T-cell (primary cell): ENCODE measurements at regions not wholly inside any gene's neighbourhood (a gene's known extent, or its start where the extent isn't known, plus 50 kb on each side); places are given as distances from the start of the nearest gene placed in this dataset.
"Not testable (repeated sequence)": the region's sequence is repeated elsewhere in the genome, so short reads cannot be mapped to it uniquely, and the experiment has no call there.

Experiments
- ATAC-seq, 4 experiments: fragments of 200-7000 bp in 3 of 4; fragments of 150-1000 bp in 1 of 4; cut with Tn5 transposase; replicated peaks in 1 of 4; 1 replicate in 3 of 4; 2 replicates in 1 of 4; pipeline ENCODE4 v1.10.0; 2021; ENCODE audit warnings: moderate library complexity in 3 of 4, mild to moderate bottlenecking in 2 of 4, moderate number of reproducible peaks in 1 of 4
- CTCF ChIA-PET, 2 donors: fragments of 300-600 bp; sonication (Branson Sonifier 250); formaldehyde crosslinking; loops; one replicate each; lab custom pipeline; 2022; ENCODE audit warnings: antibody characterized with exemption in 2 of 2; lab: Charles Lee
- POLR2A ChIA-PET, 2 donors: fragments of 300-600 bp; sonication (Branson Sonifier 250); formaldehyde crosslinking; loops; one replicate each; lab custom pipeline; 2022; ENCODE audit warnings: antibody characterized with exemption in 2 of 2; lab: Charles Lee
- DNase-seq, 35 experiments: peaks; one replicate each; pipeline versions ENCODE4 v3.0.0 to v3.0.0-alpha.2; 2013 to 2023
- H3K27ac ChIP-seq: one replicate; pipeline ENCODE4 v1.5.1; 2013; ENCODE audit warnings: low read length
- H3K27me3 ChIP-seq, 2 experiments: replicated peaks in 1 of 2; 1 replicate in 1 of 2; 2 replicates in 1 of 2; pipeline versions ENCODE4 v1.6.1 to v1.7.0; 2013; ENCODE audit warnings: low read length in 1 of 2, mixed read lengths in 1 of 2; ENCODE audit not compliant: control insufficient read depth in 2 of 2, insufficient read depth in 2 of 2; ENCODE audit errors: extremely low read depth in 1 of 2
- H3K36me3 ChIP-seq, 2 donors: 1 replicate in 1 of 2; 2 replicates in 1 of 2; pipeline versions ENCODE4 v1.6.1 to v1.7.0; 2013; ENCODE audit warnings: low read length in 1 of 2; ENCODE audit not compliant: control insufficient read depth in 2 of 2, insufficient read depth in 1 of 2; ENCODE audit errors: extremely low read depth in 1 of 2
- H3K4me1 ChIP-seq, 2 experiments: 1 replicate in 1 of 2; 2 replicates in 1 of 2; pipeline versions ENCODE4 v1.6.1 to v1.7.0; 2013; ENCODE audit warnings: low read length in 2 of 2, mixed read lengths in 1 of 2; ENCODE audit not compliant: insufficient read depth in 2 of 2, control insufficient read depth in 1 of 2; ENCODE audit errors: extremely low read depth in 1 of 2
- H3K4me3 ChIP-seq, 2 donors: 1 replicate in 1 of 2; 2 replicates in 1 of 2; pipeline versions ENCODE4 v1.5.1 to v1.7.0; 2013; ENCODE audit warnings: mild to moderate bottlenecking in 2 of 2, low read length in 1 of 2, moderate library complexity in 1 of 2; ENCODE audit not compliant: control insufficient read depth in 1 of 2; ENCODE audit errors: extremely low read depth in 1 of 2
- H3K9me3 ChIP-seq: 2 replicates; pipeline ENCODE4 v1.7.0; 2013
- H3K27ac Mint-ChIP-seq, 2 donors: one replicate each; pipeline ENCODE4 v1.8.0; 2020 to 2021; ENCODE audit warnings: mild to moderate bottlenecking in 2 of 2, mixed read lengths in 2 of 2
- H3K27me3 Mint-ChIP-seq, 2 donors: one replicate each; pipeline ENCODE4 v1.8.0; 2021 to 2022; ENCODE audit warnings: mixed read lengths in 2 of 2
- H3K36me3 Mint-ChIP-seq: one replicate; pipeline ENCODE4 v1.8.0; 2021; ENCODE audit warnings: mixed read lengths
- H3K4me1 Mint-ChIP-seq, 3 donors: one replicate each; pipeline ENCODE4 v1.8.0; 2020 to 2022; ENCODE audit warnings: mixed read lengths in 3 of 3, mild to moderate bottlenecking in 1 of 3
- H3K4me3 Mint-ChIP-seq, 3 donors: one replicate each; pipeline ENCODE4 v1.8.0; 2020 to 2022; ENCODE audit warnings: mild to moderate bottlenecking in 3 of 3, mixed read lengths in 3 of 3, moderate library complexity in 3 of 3
- H3K9me3 Mint-ChIP-seq, 3 donors: one replicate each; pipeline ENCODE4 v1.8.0; 2020 to 2022; ENCODE audit warnings: mixed read lengths in 3 of 3
- WGBS: methylation state at CpG from one replicate; pipeline ENCODE4 v1.1.5; 2013; ENCODE audit warnings: missing lambda C conversion rate; ENCODE audit not compliant: insufficient coverage; 5-methylcytosine and 5-hydroxymethylcytosine counted together

GRCh38 chr11:13561860-13562259 is 66.1 kb upstream of the PTH start:
- no peak overlapping the region for H3K4me3 ChIP-seq
- peaks cover 0 to 8% (median 0%) of the 10 kb centered on the region in 3 donors for H3K4me1 Mint-ChIP-seq
- H3K36me3 Mint-ChIP-seq: no peaks in the 10 kb centered on the region
- H3K9me3 ChIP-seq: no peaks in the 10 kb centered on the region
- ATAC-seq (no peak), DNase-seq (no peak)
- CTCF ChIA-PET: no interaction called here
- POLR2A ChIA-PET: no interaction called here
- no peaks in the 10 kb centered on the region for H3K4me1 ChIP-seq
- peaks cover 6 to 21% of the 10 kb centered on the region in 2 donors for H3K27me3 Mint-ChIP-seq
- no peak overlapping the region for H3K27ac Mint-ChIP-seq
- H3K4me3 Mint-ChIP-seq: no peak overlapping the region
- H3K36me3 ChIP-seq: no peaks in the 10 kb centered on the region
- peaks cover 0 to 3% of the 10 kb centered on the region in 2 experiments for H3K27me3 ChIP-seq
- H3K27ac ChIP-seq: no peak overlapping the region
- H3K9me3 Mint-ChIP-seq: peaks cover 2 to 18% (median 8%) of the 10 kb centered on the region in 3 donors

DNA sequence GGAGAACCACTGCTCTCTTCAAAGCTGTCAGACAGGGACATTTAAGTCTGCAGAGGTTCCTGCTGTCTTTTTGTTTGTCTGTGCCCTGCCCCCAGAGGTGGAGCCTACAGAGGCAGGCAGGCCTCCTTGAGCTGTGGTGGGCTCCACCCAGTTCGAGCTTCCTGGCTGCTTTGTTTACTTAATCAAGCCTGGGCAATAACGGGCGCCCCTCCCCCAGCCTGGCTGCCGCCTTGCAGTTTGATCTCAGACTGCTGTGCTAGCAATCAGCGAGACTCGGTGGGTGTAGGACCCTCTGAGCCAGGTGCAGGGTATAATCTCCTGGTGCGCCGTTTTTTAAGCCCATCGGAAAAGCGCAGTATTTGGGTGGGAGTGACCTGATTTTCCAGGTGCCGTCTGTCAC is 64.5 kb upstream of the PTH start:
- H3K4me3 Mint-ChIP-seq, H3K36me3 Mint-ChIP-seq, H3K4me1 ChIP-seq, ATAC-seq, H3K27me3 ChIP-seq, H3K27ac Mint-ChIP-seq, H3K27ac ChIP-seq, POLR2A ChIA-PET, H3K9me3 ChIP-seq, H3K4me1 Mint-ChIP-seq, H3K4me3 ChIP-seq, CTCF ChIA-PET, H3K36me3 ChIP-seq: not testable (repeated sequence)
- DNase-seq: peak in 14 of 35 experiments; percentile 2 to 41 (median 12)
- H3K27me3 Mint-ChIP-seq: peaks cover 0 to 17% of the 10 kb centered on the region in 2 donors
- peaks cover 2 to 21% (median 8%) of the 10 kb centered on the region in 3 donors for H3K9me3 Mint-ChIP-seq
- 100% methylated on average over 2 of the region's 11 CpGs for WGBS

GRCh38 chr11:13552784-13553183 is 57.0 kb upstream of the PTH start:
- ChIA-PET CTCF (no interaction called here), POLR2A (no interaction called here)
- H3K4me3 Mint-ChIP-seq: no peak overlapping the region
- H3K27ac Mint-ChIP-seq: peak overlapping the region in 1 of 2 donors; percentile 4
- Histone ChIP-seq H3K4me3 (no peak overlapping the region), H3K27me3 (no peaks in the 10 kb centered on the region), H3K4me1 (peaks cover 0 to 19% of the 10 kb centered on the region in 2 experiments), H3K36me3 (no peaks in the 10 kb centered on the region), H3K27ac (no peak overlapping the region), H3K9me3 (no peaks in the 10 kb centered on the region)
- H3K9me3 Mint-ChIP-seq: peaks cover 0 to 10% (median 9%) of the 10 kb centered on the region in 3 donors
- peaks cover 0 to 11% (median 0%) of the 10 kb centered on the region in 3 donors for H3K4me1 Mint-ChIP-seq
- 87% methylated on average over 3 of the region's 3 CpGs for WGBS
- no peaks in the 10 kb centered on the region for H3K36me3 Mint-ChIP-seq
- ATAC-seq (no peak), DNase-seq (no peak)
- no peaks in the 10 kb centered on the region for H3K27me3 Mint-ChIP-seq

DNA sequence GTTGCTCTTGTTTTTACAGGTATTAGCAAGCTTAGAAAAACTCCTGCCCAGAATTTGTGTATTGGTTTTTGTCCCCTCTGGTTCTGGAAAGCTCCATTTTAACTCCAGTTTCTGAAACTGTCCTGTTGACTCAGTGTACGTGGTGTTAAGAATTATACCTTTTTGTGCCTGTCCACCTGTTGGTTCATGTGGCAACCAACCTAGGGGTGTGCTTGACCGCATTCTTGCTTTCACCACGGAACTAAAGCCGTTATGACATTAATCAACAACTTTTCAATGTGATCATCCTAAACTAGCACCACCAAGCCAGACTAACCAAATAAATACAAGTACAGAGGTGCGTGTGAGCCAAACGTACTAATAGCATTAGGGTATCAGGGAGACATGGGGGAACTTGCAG is 56.0 kb upstream of the PTH start:
- Histone ChIP-seq H3K4me1 (peaks cover 0 to 19% of the 10 kb centered on the region in 2 experiments), H3K27ac (no peak overlapping the region), H3K27me3 (no peaks in the 10 kb centered on the region), H3K9me3 (no peaks in the 10 kb centered on the region), H3K4me3 (no peak overlapping the region), H3K36me3 (no peaks in the 10 kb centered on the region)
- Mint-ChIP-seq H3K27ac (no peak overlapping the region), H3K27me3 (no peaks in the 10 kb centered on the region), H3K4me1 (peaks cover 0 to 11% (median 0%) of the 10 kb centered on the region in 3 donors), H3K4me3 (no peak overlapping the region), H3K9me3 (peaks cover 8 to 18% (median 16%) of the 10 kb centered on the region in 3 donors), H3K36me3 (no peaks in the 10 kb centered on the region)
- ChIA-PET CTCF (no interaction called here), POLR2A (no interaction called here)
- no peak for ATAC-seq
- no peak for DNase-seq
- WGBS: no CpG with 5 or more reads among the region's 6 CpGs

DNA sequence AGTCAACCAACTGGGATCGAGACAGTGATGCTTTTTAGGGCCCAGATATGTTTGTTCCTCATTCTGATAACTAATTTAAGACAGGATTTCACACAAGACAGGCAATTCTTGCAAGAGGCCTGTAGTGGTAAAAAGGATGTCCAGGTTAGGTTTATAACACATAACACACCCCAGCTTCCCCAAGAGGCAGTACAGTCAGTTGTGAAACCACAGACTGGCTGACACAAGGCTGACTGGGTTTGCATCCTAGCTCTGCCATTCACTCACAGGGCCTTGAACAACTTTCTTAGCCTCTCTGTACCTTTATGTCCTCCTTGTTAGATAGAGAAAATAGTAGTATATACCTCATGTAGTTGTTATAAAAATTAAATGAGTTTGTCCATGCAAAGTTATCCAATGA is 55.0 kb upstream of the PTH start:
- Histone ChIP-seq H3K9me3 (no peaks in the 10 kb centered on the region), H3K4me3 (no peak overlapping the region), H3K4me1 (peaks cover 0 to 19% of the 10 kb centered on the region in 2 experiments), H3K27me3 (peaks cover 0 to 6% of the 10 kb centered on the region in 2 experiments), H3K27ac (no peak overlapping the region), H3K36me3 (no peaks in the 10 kb centered on the region)
- peak in 2 of 4 experiments; percentile 19 to 20 for ATAC-seq
- ChIA-PET POLR2A (no interaction called here), CTCF (no interaction called here)
- H3K4me3 Mint-ChIP-seq: no peak overlapping the region
- no peaks in the 10 kb centered on the region for H3K27me3 Mint-ChIP-seq
- peaks cover 15 to 18% (median 17%) of the 10 kb centered on the region in 3 donors for H3K9me3 Mint-ChIP-seq
- peak overlapping the region in 1 of 2 donors; percentile 55 for H3K27ac Mint-ChIP-seq
- DNase-seq: peak in 10 of 35 experiments; percentile 1 to 34 (median 16)
- H3K36me3 Mint-ChIP-seq: peaks cover 1% of the 10 kb centered on the region
- WGBS: 80% methylated on average over 1 of the region's 1 CpG
- H3K4me1 Mint-ChIP-seq: peaks cover 0 to 11% (median 0%) of the 10 kb centered on the region in 3 donors

DNA sequence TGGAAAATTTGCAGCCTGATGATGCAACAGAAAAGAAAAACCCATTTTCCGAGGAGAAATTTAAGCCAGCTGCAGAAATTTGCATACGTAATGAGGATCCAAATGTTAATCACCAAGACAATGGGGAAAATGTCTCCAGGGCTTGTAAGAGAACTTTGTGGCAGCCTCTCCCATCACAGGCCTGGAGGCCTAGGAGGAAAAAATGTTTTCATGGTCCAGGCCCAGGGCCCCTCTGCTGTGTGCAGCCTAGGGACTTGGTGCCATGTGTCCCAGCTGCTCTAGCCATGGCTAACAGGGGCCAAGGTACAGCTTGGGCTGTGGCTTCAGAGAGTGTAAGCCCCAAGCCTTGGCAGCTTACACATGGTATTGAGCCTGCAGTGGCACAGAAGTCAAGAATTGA is 50.3 kb upstream of the PTH start:
- H3K27me3 Mint-ChIP-seq, POLR2A ChIA-PET, H3K27ac ChIP-seq, H3K4me1 Mint-ChIP-seq, H3K27me3 ChIP-seq, H3K9me3 ChIP-seq, H3K27ac Mint-ChIP-seq, H3K4me3 Mint-ChIP-seq, H3K36me3 Mint-ChIP-seq, DNase-seq, ATAC-seq, H3K4me3 ChIP-seq, CTCF ChIA-PET, H3K36me3 ChIP-seq: not testable (repeated sequence)
- H3K4me1 ChIP-seq: peaks cover 0 to 16% of the 10 kb centered on the region in 2 experiments
- WGBS: 67% methylated on average over 1 of the region's 2 CpGs
- peaks cover 28 to 32% (median 30%) of the 10 kb centered on the region in 3 donors for H3K9me3 Mint-ChIP-seq
